GM12878 (cell line): ENCODE measurements at regions not wholly inside any gene's neighbourhood (a gene's known extent, or its start where the extent isn't known, plus 50 kb on each side); places are given as distances from the start of the nearest gene placed in this dataset.

ENCODE experiments used
- ATAC-seq: fragments of 200-7000 bp; cut with Tn5 transposase; 3 replicates; pipeline ENCODE4 v1.9.1; 2020; ENCODE audit warnings: mild to moderate bottlenecking, moderate library complexity
- BruUV-seq: library from RNA; stranded (reverse); fragments of 400-500 nt; replicated peaks from 2 replicates; lab custom pipeline; 2021; lab: Mats Ljungman, UMichigan
- CTCF ChIA-PET: fragments of 300-600 bp; sonication (Branson Sonifier 250); formaldehyde crosslinking; extraction: SDS; loops from one replicate; lab custom pipeline; 2021; ENCODE audit warnings: inconsistent platforms; lab: Yijun Ruan, JAX
- POLR2A ChIA-PET: fragments of 350-600 bp; formaldehyde crosslinking; extraction: SDS; loops from one replicate; lab custom pipeline; 2021; ENCODE audit warnings: inconsistent platforms; lab: Charles Lee
- RAD21 ChIA-PET: fragments of 300-600 bp; sonication (Branson Sonifier 250); formaldehyde crosslinking; loops from one replicate; lab custom pipeline; 2023; ENCODE audit warnings: antibody characterized with exemption; ENCODE audit not compliant: unreplicated experiment; lab: Charles Lee
- SMC1A ChIA-PET: fragments of 300-600 bp; sonication (Branson Sonifier 250); formaldehyde crosslinking; loops from one replicate; lab custom pipeline; 2023; ENCODE audit not compliant: unreplicated experiment, uncharacterized antibody; lab: Charles Lee
- DNase-seq: peaks from one replicate; pipeline ENCODE4 v3.0.0-alpha.2; 2011; ENCODE audit warnings: low read depth, low spot score
- FAIRE-seq: peaks from 3 replicates; lab custom pipeline; 2011; peaks lifted over from hg19 to GRCh38; lab: Jason Lieb, UNC
- H2AFZ ChIP-seq: 2 replicates; pipeline ENCODE4 v1.6.0; 2011; ENCODE audit warnings: low read depth, low read length, control low read depth; ENCODE audit not compliant: control insufficient read depth
- H3K27ac ChIP-seq: 2 replicates; pipeline ENCODE4 v1.5.1; 2011; ENCODE audit warnings: control low read depth; ENCODE audit not compliant: control insufficient read depth, insufficient read depth
- H3K27me3 ChIP-seq, 2 experiments: replicated peaks in 1 of 2; 2 replicates each; pipeline versions ENCODE4 v1.6.0 to v1.6.1; 2011; ENCODE audit warnings: low read length in 1 of 2; ENCODE audit not compliant: control insufficient read depth in 2 of 2, insufficient read depth in 2 of 2
- H3K36me3 ChIP-seq, 2 experiments: 2 replicates each; pipeline ENCODE4 v1.5.1; 2011; ENCODE audit warnings: low read length in 1 of 2; ENCODE audit not compliant: control insufficient read depth in 2 of 2, insufficient read depth in 2 of 2
- H3K4me1 ChIP-seq: 2 replicates; pipeline ENCODE4 v1.6.1; 2011; ENCODE audit warnings: mild to moderate bottlenecking, low read length, moderate library complexity, mixed read lengths; ENCODE audit not compliant: control insufficient read depth, insufficient read depth
- H3K4me2 ChIP-seq: 2 replicates; pipeline ENCODE4 v1.6.0; 2011; ENCODE audit warnings: control low read depth; ENCODE audit not compliant: control insufficient read depth, insufficient read depth
- H3K4me3 ChIP-seq: fragments of 200-600 bp; sonication (generic); 2 replicates; pipeline ENCODE4 v1.5.1; 2016
- H3K79me2 ChIP-seq: 2 replicates; pipeline ENCODE4 v1.6.0; 2011; ENCODE audit warnings: low read length; ENCODE audit not compliant: control insufficient read depth, insufficient read depth
- H3K9ac ChIP-seq: 2 replicates; pipeline ENCODE4 v1.8.0; 2011; ENCODE audit warnings: low read length, control low read depth, mixed read lengths; ENCODE audit not compliant: control insufficient read depth, insufficient read depth
- H3K9me3 ChIP-seq: replicated peaks from 3 replicates; pipeline ENCODE4 v1.5.1; 2011; ENCODE audit warnings: mild to moderate bottlenecking, low read length; ENCODE audit not compliant: control insufficient read depth, insufficient read depth
- H4K20me1 ChIP-seq: 2 replicates; pipeline ENCODE4 v1.6.0; 2011; ENCODE audit not compliant: control insufficient read depth, insufficient read depth
- BMI1 ChIP-seq: fragments of 450-650 bp; IDR thresholded peaks from 2 replicates; pipeline ENCODE4 v1.6.1; 2016; ENCODE audit warnings: mild to moderate bottlenecking, moderate library complexity, borderline replicate concordance
- CHD1 ChIP-seq: IDR thresholded peaks from 2 replicates; pipeline ENCODE4 v1.6.1; 2012; ENCODE audit warnings: low read depth, low read length, improper control_type of control experiment
- E2F8 ChIP-seq: fragments of 450-650 bp; IDR thresholded peaks from 2 replicates; pipeline ENCODE4 v1.6.1; 2018; ENCODE audit warnings: mild to moderate bottlenecking, low read depth, moderate library complexity; ENCODE audit not compliant: partially characterized antibody
- HSF1 ChIP-seq: fragments of 150-350 bp; IDR thresholded peaks from 2 replicates; pipeline ENCODE4 v1.6.1; 2014; ENCODE audit warnings: mild to moderate bottlenecking, low read depth, low read length
- KAT2A ChIP-seq: conservative IDR thresholded peaks from 2 replicates; pipeline ENCODE4 v1.6.1; 2011; ENCODE audit warnings: low read depth, low read length; ENCODE audit not compliant: control insufficient read depth
- MTA2 ChIP-seq: fragments of 450-650 bp; IDR thresholded peaks from 2 replicates; pipeline ENCODE4 v1.6.1; 2016; ENCODE audit warnings: low read depth, mild to moderate bottlenecking, moderate library complexity
- POLR2A ChIP-seq: IDR thresholded peaks from 2 replicates; pipeline ENCODE4 v1.6.1; 2011; ENCODE audit warnings: low read depth, mild to moderate bottlenecking, low read length
- PRDM15 ChIP-seq: fragments of 450-650 bp; formaldehyde crosslinking; IDR thresholded peaks from 2 replicates; pipeline ENCODE4 v1.4.0; 2020; ENCODE audit warnings: mild to moderate bottlenecking, moderate library complexity
- SPI1 ChIP-seq: IDR thresholded peaks from 2 replicates; pipeline ENCODE4 v1.6.1; 2011; ENCODE audit warnings: low read depth, mild to moderate bottlenecking, low read length, moderate library complexity, borderline replicate concordance; ENCODE audit not compliant: insufficient read depth
- TCF3 ChIP-seq: IDR thresholded peaks from 2 replicates; pipeline ENCODE4 v1.6.1; 2012; ENCODE audit warnings: low read depth, mild to moderate bottlenecking, low read length, borderline replicate concordance; ENCODE audit not compliant: insufficient read depth
- TCF7 ChIP-seq: IDR thresholded peaks from 2 replicates; pipeline ENCODE4 v1.6.1; 2014; ENCODE audit warnings: antibody characterized with exemption, borderline replicate concordance
- ZNF207 ChIP-seq: fragments of 450-650 bp; IDR thresholded peaks from 2 replicates; pipeline ENCODE4 v1.6.1; 2014; ENCODE audit warnings: antibody characterized with exemption, mild to moderate bottlenecking, borderline replicate concordance
- ZNF217 ChIP-seq: fragments of 450-650 bp; IDR thresholded peaks from 2 replicates; pipeline ENCODE4 v1.6.1; 2017; ENCODE audit warnings: antibody characterized with exemption, mild to moderate bottlenecking
- WGBS: methylation state at CpG from one replicate; pipeline ENCODE4 v1.1.6; 2016; ENCODE audit warnings: low lambda C conversion rate; ENCODE audit not compliant: insufficient replicate concordance, insufficient coverage; ENCODE audit errors: missing lambda C conversion rate; 5-methylcytosine and 5-hydroxymethylcytosine counted together
- in situ Hi-C: fragments of 300-500 bp; cut with MboI; formaldehyde crosslinking; loops from 9 replicates; pipeline ENCODE4 v1.14.3; 2018; ENCODE audit warnings: mixed read lengths
- intact Hi-C: fragments of 100-400 bp; cut with micrococcal nuclease; formaldehyde crosslinking; loops from one replicate; pipeline ENCODE4 v1.14.2; 2022; ENCODE audit not compliant: unreplicated experiment

GRCh38 chr4:108533245-108533844 is 87.0 kb upstream of the RPL34 start (continued):
- TF ChIP-seq PRDM15 (no peak), TCF7 (no peak), TCF3 (no peak), HSF1 (no peak)

- no peak for DNase-seq
- no TSS peak for BruUV-seq
- WGBS, result 0% methylated on average over 2 of the region's 2 CpGs
- ChIA-PET RAD21 (no interaction called here), POLR2A (no interaction called here), SMC1A (no interaction called here), CTCF (no interaction called here)
- Histone ChIP-seq H3K4me1 (no peaks in the 10 kb centered on the region), H2AFZ (no peak overlapping the region), H3K27ac (no peak overlapping the region), H3K27me3 (no peaks in the 10 kb centered on the region), H3K9ac (no peak overlapping the region), H3K9me3 (no peaks in the 10 kb centered on the region), H4K20me1 (no peaks in the 10 kb centered on the region), H3K36me3 (no peaks in the 10 kb centered on the region), H3K4me2 (no peak overlapping the region), H3K79me2 (no peaks in the 10 kb centered on the region), H3K4me3 (no peak overlapping the region)
- FAIRE-seq, result no peak
- in situ Hi-C loops, result no loop called here
- intact Hi-C loops, result no loop called here
- TF ChIP-seq ZNF207 (no peak), KAT2A (no peak), ZNF217 (no peak), CHD1 (no peak), SPI1 (no peak), MTA2 (no peak), E2F8 (no peak), POLR2A (no peak), BMI1 (no peak), HSF1 (no peak)
- no peak for ATAC-seq
Observed at GRCh38 chr4:108532738-108533137, 87.6 kb upstream of the RPL34 start.
